ENCODE measurements at regions not wholly inside any gene's neighbourhood (a gene's known extent, or its start where the extent isn't known, plus 50 kb on each side); places are given as distances from the start of the nearest gene placed in this dataset.
"Not testable (repeated sequence)": the region's sequence is repeated elsewhere in the genome, so short reads cannot be mapped to it uniquely, and the experiment has no call there.

GRCh38 chr4:183797445-183798300 is 107.4 kb upstream of the STOX2 start:
- H3K9me3 Mint-ChIP-seq = peaks cover 2 to 31% (median 17%) of the 10 kb centered on the region in 7 donors
- ATAC-seq (ENCODE audit: low read depth in 2 of 2) = no peak
- DNase-seq = no peak

DNA sequence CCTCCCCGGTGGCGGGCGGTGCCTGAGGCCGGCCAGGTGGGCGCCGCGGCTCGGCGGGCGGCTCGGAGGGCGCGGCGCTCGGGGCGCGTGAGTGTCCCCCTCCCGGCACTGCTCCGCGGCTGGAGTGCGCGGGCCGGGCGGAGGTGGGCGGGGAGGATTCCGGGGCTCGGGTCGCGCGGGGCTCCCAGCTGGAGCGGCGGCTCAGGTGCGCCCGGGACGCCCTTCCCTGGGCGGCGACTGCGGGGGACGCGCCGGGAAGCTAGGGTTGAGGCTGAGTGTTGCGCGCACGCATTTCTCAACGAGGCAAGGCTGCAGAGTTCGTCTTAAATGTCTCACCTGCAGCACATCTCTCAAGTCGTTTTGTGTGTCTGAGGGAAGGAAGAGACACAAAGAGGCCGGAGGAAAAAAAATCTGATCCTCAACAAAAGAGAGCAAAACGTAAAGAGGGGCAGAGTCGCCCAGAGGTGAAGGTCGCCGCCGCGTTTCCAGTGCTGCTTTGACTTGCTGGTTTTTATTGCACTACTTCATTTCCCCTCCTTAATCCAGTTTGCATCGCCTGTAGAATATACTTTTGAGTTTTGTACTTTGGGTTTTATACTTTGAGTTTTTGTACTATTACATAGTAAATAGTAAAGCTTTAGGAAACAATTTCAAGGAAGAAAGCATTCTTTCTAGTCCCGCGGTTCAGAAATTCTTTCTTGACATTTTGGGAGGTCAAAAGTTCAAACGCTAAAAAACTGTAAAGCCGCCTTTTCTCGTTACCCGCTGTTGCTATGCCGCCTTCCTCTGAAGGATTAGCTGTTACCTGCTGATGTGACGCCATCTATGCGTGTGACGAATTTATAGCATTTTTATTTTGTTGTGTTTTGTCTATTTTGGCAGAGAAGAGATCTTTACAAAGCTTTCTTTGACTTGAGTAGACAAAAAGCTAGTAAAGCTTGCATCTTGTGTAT is 106.5 kb upstream of the STOX2 start:
- Mint-ChIP-seq H3K27ac (no peak overlapping the region), H3K4me1 (peaks cover 0 to 8% (median 3%) of the 10 kb centered on the region in 3 donors), H3K4me3 (peak overlapping the region in 7 of 8 donors; percentile 24 to 76 (median 61)), H3K9me3 (peaks cover 0 to 22% (median 9%) of the 10 kb centered on the region in 7 donors), H3K27me3 (peaks cover 50 to 64% (median 58%) of the 10 kb centered on the region in 3 donors), H3K36me3 (peaks cover 0 to 10% of the 10 kb centered on the region in 2 donors)
- no peak for ATAC-seq (ENCODE audit: low read depth in 2 of 2)
- DNase-seq = no peak

More at GRCh38 chr4:183797445-183798300, 107.4 kb upstream of the STOX2 start:
- Mint-ChIP-seq H3K27me3 (peaks cover 59 to 71% (median 62%) of the 10 kb centered on the region in 3 donors), H3K4me3 (peak overlapping the region in 1 of 8 donors; percentile 38), H3K4me1 (peaks cover 0 to 8% (median 3%) of the 10 kb centered on the region in 3 donors), H3K36me3 (peaks cover 7 to 15% of the 10 kb centered on the region in 2 donors), H3K27ac (no peak overlapping the region)

- H3K9me3 Mint-ChIP-seq = peaks cover 0 to 2% (median 0%) of the 10 kb centered on the region in 7 donors
- no peaks in the 10 kb centered on the region for H3K36me3 Mint-ChIP-seq
- H3K27ac Mint-ChIP-seq = peak overlapping the region in 1 of 6 donors; percentile 3
- peaks cover 34 to 42% (median 37%) of the 10 kb centered on the region in 3 donors for H3K27me3 Mint-ChIP-seq
- no peak for DNase-seq
- ATAC-seq (ENCODE audit: low read depth in 2 of 2) = no peak
- H3K4me1 Mint-ChIP-seq = peaks cover 0 to 8% (median 3%) of the 10 kb centered on the region in 3 donors
- no peak overlapping the region for H3K4me3 Mint-ChIP-seq
These were observed 103.5 kb upstream of the STOX2 start for GRCh38 chr4:183801457-183802165.

DNA sequence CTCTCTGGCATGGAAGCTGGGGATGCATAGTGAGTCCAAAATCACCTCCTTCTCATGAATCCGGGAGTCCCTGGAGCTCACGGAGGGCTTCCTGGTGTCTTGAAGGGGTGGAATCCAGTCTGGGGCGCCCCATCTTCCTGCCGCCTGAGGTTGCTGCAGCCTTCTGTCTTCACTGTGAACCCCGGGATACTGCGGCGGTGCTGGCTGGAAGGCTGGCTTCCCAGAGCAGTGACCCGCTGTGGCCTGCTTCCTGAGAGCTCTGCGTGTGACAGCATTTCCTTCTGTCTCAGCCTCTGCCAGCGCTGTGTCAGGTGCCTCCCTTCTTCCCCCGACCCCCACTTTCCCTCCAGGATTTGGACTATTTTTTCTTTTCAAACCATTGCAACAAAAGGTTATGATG is 98.8 kb upstream of the STOX2 start:
- no peak for DNase-seq
- H3K36me3 Mint-ChIP-seq = no peaks in the 10 kb centered on the region
- no peaks in the 10 kb centered on the region for H3K4me1 Mint-ChIP-seq
- H3K4me3 Mint-ChIP-seq = no peak overlapping the region
- H3K27ac Mint-ChIP-seq = no peak overlapping the region
- peaks cover 0 to 5% (median 2%) of the 10 kb centered on the region in 7 donors for H3K9me3 Mint-ChIP-seq
- no peak for ATAC-seq (ENCODE audit: low read depth in 2 of 2)
- peaks cover 5 to 28% (median 23%) of the 10 kb centered on the region in 3 donors for H3K27me3 Mint-ChIP-seq

DNA sequence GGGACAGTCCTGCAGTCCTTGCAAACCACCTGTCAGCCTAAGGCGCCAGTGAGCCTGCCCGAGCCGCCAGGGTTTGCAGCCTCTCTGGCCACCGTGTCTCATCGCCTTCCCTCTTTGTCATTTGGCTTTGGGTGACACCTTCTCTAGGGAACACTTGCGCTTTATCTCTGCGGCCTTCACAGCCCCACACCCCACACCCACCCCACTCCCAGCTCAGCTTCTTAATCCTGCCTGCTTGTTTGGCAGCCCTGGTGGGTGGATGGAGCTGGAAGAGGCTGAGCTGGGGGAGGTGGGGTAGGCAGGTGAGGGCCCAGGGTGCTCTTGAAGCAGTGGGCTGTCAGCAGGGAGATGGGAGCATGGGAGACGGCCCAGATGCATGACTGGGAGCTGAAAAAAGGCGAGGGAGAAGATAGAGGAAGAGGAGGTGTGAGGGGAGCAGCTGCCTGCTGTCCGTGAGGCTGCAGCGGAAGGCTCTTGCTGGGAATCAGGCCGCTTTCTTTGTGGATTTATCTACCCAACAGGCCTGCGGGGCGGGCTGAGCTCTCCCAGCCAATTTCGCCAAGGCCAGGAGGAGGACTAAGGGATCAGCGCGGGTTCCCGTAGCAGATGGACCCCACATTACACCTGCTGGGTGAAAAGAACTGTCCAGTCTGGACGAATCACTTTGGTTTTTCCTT is 97.5 kb upstream of the STOX2 start:
- Mint-ChIP-seq H3K9me3 (peaks cover 0 to 5% (median 2%) of the 10 kb centered on the region in 7 donors), H3K27ac (no peak overlapping the region), H3K36me3 (no peaks in the 10 kb centered on the region), H3K27me3 (peaks cover 0 to 19% (median 15%) of the 10 kb centered on the region in 3 donors), H3K4me3 (no peak overlapping the region), H3K4me1 (no peaks in the 10 kb centered on the region)
- ATAC-seq (ENCODE audit: low read depth in 2 of 2) (no peak), DNase-seq (no peak)

DNA sequence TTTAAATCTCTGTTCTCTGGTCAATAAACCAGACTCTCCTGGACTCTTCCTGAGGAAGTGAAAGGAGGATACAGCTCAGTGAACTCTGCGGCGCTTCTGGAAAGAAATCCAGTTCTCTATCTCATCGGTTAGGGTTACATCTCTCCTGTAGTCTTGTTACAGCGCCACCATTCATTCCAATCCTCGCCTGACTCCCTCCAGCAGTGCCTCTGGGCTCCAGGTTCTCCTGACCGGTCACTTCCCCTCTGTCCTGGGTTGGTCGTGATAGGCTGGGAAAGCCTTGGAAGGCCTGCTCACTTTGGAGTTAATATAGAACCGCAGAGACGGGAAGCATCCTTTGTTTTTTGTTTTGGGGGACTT is 97.0 kb upstream of the STOX2 start:
- H3K27ac Mint-ChIP-seq = no peak overlapping the region
- no peaks in the 10 kb centered on the region for H3K36me3 Mint-ChIP-seq
- no peak overlapping the region for H3K4me3 Mint-ChIP-seq
- ATAC-seq (ENCODE audit: low read depth in 2 of 2) (no peak), DNase-seq (no peak)
- peaks cover 0 to 16% (median 10%) of the 10 kb centered on the region in 3 donors for H3K27me3 Mint-ChIP-seq
- no peaks in the 10 kb centered on the region for H3K4me1 Mint-ChIP-seq
- H3K9me3 Mint-ChIP-seq = peaks cover 0 to 5% (median 2%) of the 10 kb centered on the region in 7 donors

DNA sequence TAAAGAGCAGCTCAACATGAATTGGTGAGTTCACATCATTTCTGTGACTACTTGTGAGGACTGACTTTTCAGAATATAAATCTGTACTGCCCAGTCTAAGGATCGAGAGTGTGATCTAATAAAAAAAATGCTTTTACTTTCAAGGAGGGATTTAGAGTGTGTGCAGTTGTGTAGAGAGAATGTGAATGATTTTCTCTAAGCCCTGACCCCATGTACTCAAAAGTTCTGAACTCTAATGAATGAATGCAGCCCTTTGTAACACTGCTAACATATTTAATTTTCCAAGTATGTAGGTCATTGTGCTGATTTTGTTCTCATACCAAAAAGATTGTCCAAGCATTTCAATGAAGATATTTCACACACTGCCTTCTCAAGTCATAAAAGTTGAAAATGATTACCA is 92.5 kb upstream of the STOX2 start:
- no peaks in the 10 kb centered on the region for H3K4me1 Mint-ChIP-seq
- H3K9me3 Mint-ChIP-seq = peaks cover 0 to 11% (median 4%) of the 10 kb centered on the region in 7 donors
- no peak for DNase-seq
- ATAC-seq (ENCODE audit: low read depth in 2 of 2) = no peak
- no peak overlapping the region for H3K27ac Mint-ChIP-seq
- H3K4me3 Mint-ChIP-seq = no peak overlapping the region
- H3K27me3 Mint-ChIP-seq = peaks cover 0 to 10% (median 7%) of the 10 kb centered on the region in 3 donors
- H3K36me3 Mint-ChIP-seq = no peaks in the 10 kb centered on the region

DNA sequence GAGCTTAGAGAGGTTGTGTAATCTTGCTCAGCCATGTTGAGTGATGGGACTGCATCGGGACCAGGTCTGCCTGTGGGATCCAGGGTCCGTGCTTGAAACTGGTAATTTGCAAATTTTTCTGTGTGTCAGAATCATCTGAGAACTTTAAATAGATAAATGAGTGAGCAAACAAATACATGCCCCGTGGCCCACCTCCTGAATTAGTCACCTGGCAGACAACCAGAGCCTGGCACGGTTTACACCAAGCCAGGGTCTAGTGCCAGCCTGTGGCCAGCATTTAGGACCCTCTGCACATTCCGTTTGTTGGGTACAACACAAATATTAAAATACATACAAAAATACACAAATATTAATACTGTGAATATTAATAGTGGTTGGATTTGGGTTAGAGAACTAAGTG is 90.6 kb upstream of the STOX2 start:
- DNase-seq (no peak), ATAC-seq (ENCODE audit: low read depth in 2 of 2) (no peak)
- Mint-ChIP-seq H3K27me3 (peaks cover under 1 to 10% (median 7%) of the 10 kb centered on the region in 3 donors), H3K4me1 (no peaks in the 10 kb centered on the region), H3K27ac (no peak overlapping the region), H3K9me3 (peaks cover 0 to 11% (median 4%) of the 10 kb centered on the region in 7 donors), H3K4me3 (no peak overlapping the region), H3K36me3 (no peaks in the 10 kb centered on the region)

DNA sequence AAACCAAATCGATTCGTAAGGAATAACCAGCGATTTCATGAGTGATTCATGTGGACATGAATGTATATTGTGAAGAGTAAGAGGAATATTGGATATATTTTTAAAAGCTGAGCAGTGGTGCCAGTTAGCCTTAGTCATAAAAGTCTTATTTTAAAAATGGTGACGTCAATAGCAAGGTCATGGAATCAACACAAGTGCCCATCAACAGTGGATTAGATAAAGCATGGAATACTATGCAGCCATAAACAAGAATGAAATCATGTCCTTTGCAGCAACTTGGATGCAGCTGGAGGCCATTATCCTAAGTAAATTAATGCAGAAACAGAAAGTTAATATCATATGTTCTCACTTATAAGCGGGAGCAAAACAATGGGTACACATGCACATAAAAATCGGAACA is 89.0 kb upstream of the STOX2 start:
- Mint-ChIP-seq H3K27me3 (peaks cover under 1 to 5% (median under 1%) of the 10 kb centered on the region in 3 donors), H3K9me3 (peaks cover 0 to 11% (median 2%) of the 10 kb centered on the region in 7 donors), H3K27ac (no peak overlapping the region), H3K36me3 (no peaks in the 10 kb centered on the region), H3K4me3 (peak overlapping the region in 1 of 8 donors; percentile 15), H3K4me1 (no peaks in the 10 kb centered on the region)
- DNase-seq (no peak), ATAC-seq (ENCODE audit: low read depth in 2 of 2) (no peak)

- Mint-ChIP-seq H3K36me3 (no peaks in the 10 kb centered on the region), H3K4me3 (no peak overlapping the region), H3K27me3 (peaks cover 0 to 6% (median 0%) of the 10 kb centered on the region in 3 donors), H3K9me3 (peaks cover 0 to 11% (median 2%) of the 10 kb centered on the region in 7 donors), H3K4me1 (no peaks in the 10 kb centered on the region), H3K27ac (no peak overlapping the region)
- no peak for DNase-seq
- no peak for ATAC-seq (ENCODE audit: low read depth in 2 of 2)
These were observed 88.1 kb upstream of the STOX2 start for GRCh38 chr4:183816882-183817509.

DNA sequence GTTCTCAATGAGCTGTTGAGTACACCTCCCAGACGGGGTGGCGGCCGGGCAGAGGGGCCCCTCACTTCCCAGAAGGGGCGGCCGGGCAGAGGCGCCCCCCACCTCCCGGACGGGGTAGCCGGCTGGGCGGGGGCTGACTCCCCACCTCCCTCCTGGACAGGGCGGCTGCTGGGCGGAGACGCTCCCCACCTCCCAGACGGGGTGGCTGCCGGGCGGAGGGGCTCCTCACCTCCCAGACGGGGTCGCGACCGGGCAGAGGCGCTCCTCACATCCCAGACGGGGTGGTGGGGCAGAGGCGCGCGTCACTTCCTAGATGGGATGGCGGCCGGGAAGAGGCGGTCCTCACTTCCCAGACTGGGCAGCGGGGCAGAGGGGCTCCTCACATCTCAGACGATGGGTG is 86.5 kb upstream of the STOX2 start:
- not testable (repeated sequence) for H3K27ac Mint-ChIP-seq; DNase-seq; H3K36me3 Mint-ChIP-seq; H3K4me1 Mint-ChIP-seq; H3K4me3 Mint-ChIP-seq; ATAC-seq (ENCODE audit: low read depth in 2 of 2)
- Mint-ChIP-seq H3K9me3 (peaks cover 0 to 11% (median 2%) of the 10 kb centered on the region in 7 donors), H3K27me3 (peaks cover 0 to 13% (median 0%) of the 10 kb centered on the region in 3 donors)

Measured in naive B cell (primary cell).